H1 (cell line): ENCODE measurements at regions not wholly inside any gene's neighbourhood (a gene's known extent, or its start where the extent isn't known, plus 50 kb on each side); places are given as distances from the start of the nearest gene placed in this dataset.

Source experiments
- CTCF ChIA-PET: fragments of 300-600 bp; sonication (Branson Sonifier 250); formaldehyde crosslinking; loops from one replicate; lab custom pipeline; 2021; ENCODE audit not compliant: partially characterized antibody; lab: Charles Lee
- POLR2A ChIA-PET: fragments of 300-600 bp; sonication (Branson Sonifier 250); formaldehyde crosslinking; loops from one replicate; lab custom pipeline; 2021; ENCODE audit warnings: inconsistent platforms; ENCODE audit not compliant: partially characterized antibody; lab: Charles Lee
- DNase-seq, 2 experiments: peaks; one replicate each; pipeline versions ENCODE4 v3.0.0 to v3.0.0-alpha.2; 2010 to 2022; ENCODE audit warnings: low spot score in 2 of 2, low read depth in 1 of 2, mixed read lengths in 1 of 2
- FAIRE-seq: peaks from 2 replicates; lab custom pipeline; 2011; peaks lifted over from hg19 to GRCh38; lab: Jason Lieb, UNC
- H2AFZ ChIP-seq: 2 replicates; pipeline ENCODE4 v1.8.1; 2012; ENCODE audit warnings: low read length, inconsistent platforms
- H2AK5ac ChIP-seq: 2 replicates; pipeline ENCODE4 v1.6.1; 2013; ENCODE audit warnings: low read depth, low read length
- H2BK120ac ChIP-seq: replicated peaks from 2 replicates; pipeline ENCODE3; 2013; ENCODE audit warnings: low read depth, low read length, inconsistent platforms
- H2BK12ac ChIP-seq: 2 replicates; pipeline ENCODE4 v1.6.1; 2013; ENCODE audit warnings: low read depth, low read length
- H2BK15ac ChIP-seq: 2 replicates; pipeline ENCODE4 v1.6.1; 2013; ENCODE audit warnings: low read length
- H2BK20ac ChIP-seq: 2 replicates; pipeline ENCODE4 v1.6.1; 2013; ENCODE audit warnings: low read length
- H2BK5ac ChIP-seq: 2 replicates; pipeline ENCODE4 v1.6.1; 2013; ENCODE audit warnings: low read depth, low read length
- H3K14ac ChIP-seq: 2 replicates; pipeline ENCODE4 v1.6.1; 2013; ENCODE audit warnings: inconsistent platforms; ENCODE audit not compliant: insufficient read length
- H3K18ac ChIP-seq: 2 replicates; pipeline ENCODE4 v1.6.1; 2013; ENCODE audit warnings: low read length; ENCODE audit errors: extremely low read depth
- H3K23ac ChIP-seq: 2 replicates; pipeline ENCODE4 v1.6.1; 2013; ENCODE audit warnings: inconsistent platforms; ENCODE audit not compliant: insufficient read length
- H3K23me2 ChIP-seq: 2 replicates; pipeline ENCODE4 v1.6.1; 2013; ENCODE audit warnings: low read depth, low read length
- H3K27ac ChIP-seq: 2 replicates; pipeline ENCODE4 v1.6.1; 2011; ENCODE audit warnings: low read depth, low read length, inconsistent platforms
- H3K27me3 ChIP-seq, 4 experiments: replicated peaks in 1 of 4; 1 replicate in 1 of 4; 2 replicates in 3 of 4; pipeline versions ENCODE4 v1.6.1 to v1.8.1; 2011 to 2013; ENCODE audit warnings: low read length in 3 of 4, mild to moderate bottlenecking in 3 of 4, inconsistent platforms in 2 of 4, mixed read lengths in 2 of 4, moderate library complexity in 1 of 4; ENCODE audit not compliant: control insufficient read depth in 3 of 4, insufficient read depth in 3 of 4; ENCODE audit errors: extremely low read depth in 1 of 4
- H3K36me3 ChIP-seq, 4 experiments: 2 replicates each; pipeline versions ENCODE4 v1.6.1 to v1.8.1; 2011 to 2013; ENCODE audit warnings: mild to moderate bottlenecking in 4 of 4, low read length in 3 of 4, moderate library complexity in 2 of 4, control low read depth in 1 of 4, inconsistent platforms in 1 of 4; ENCODE audit not compliant: insufficient read depth in 4 of 4, control insufficient read depth in 2 of 4
- H3K4ac ChIP-seq: replicated peaks from 2 replicates; pipeline ENCODE3; 2013; ENCODE audit warnings: low read length, low read depth, mixed read lengths, inconsistent platforms; ENCODE audit not compliant: insufficient read length
- H3K4me1 ChIP-seq, 4 experiments: replicated peaks in 1 of 4; 1 replicate in 1 of 4; 2 replicates in 3 of 4; pipeline versions ENCODE4 v1.6.1 to v1.8.1; 2011 to 2013; ENCODE audit warnings: low read length in 3 of 4, inconsistent platforms in 2 of 4, mixed read lengths in 1 of 4; ENCODE audit not compliant: insufficient read depth in 4 of 4, control insufficient read depth in 3 of 4
- H3K4me2 ChIP-seq, 2 experiments: 2 replicates each; pipeline versions ENCODE4 v1.6.1 to v1.8.1; 2011 to 2013; ENCODE audit warnings: low read depth in 2 of 2, low read length in 2 of 2, control low read depth in 1 of 2, inconsistent platforms in 1 of 2, mild to moderate bottlenecking in 1 of 2; ENCODE audit not compliant: insufficient read depth in 1 of 2
- H3K4me3 ChIP-seq, 4 experiments: fragments of 200-600, 300-600 bp in 1 of 4; sonication (generic), shearing (Covaris generic), sonication (Bioruptor Twin) in 1 of 4; 2 replicates each; pipeline versions ENCODE4 v1.5.1 to v1.8.1; 2011 to 2016; ENCODE audit warnings: low read length in 4 of 4, low read depth in 3 of 4, control low read depth in 2 of 4, inconsistent platforms in 2 of 4, mild to moderate bottlenecking in 2 of 4, mixed read lengths in 1 of 4, moderate library complexity in 1 of 4; ENCODE audit not compliant: insufficient read depth in 2 of 4; ENCODE audit errors: extremely low read depth in 1 of 4
- H3K56ac ChIP-seq: replicated peaks from 2 replicates; pipeline ENCODE3; 2013; ENCODE audit warnings: low read depth, mild to moderate bottlenecking, mixed read lengths, low read length, inconsistent platforms; ENCODE audit not compliant: insufficient read length
- H3K79me1 ChIP-seq: 2 replicates; pipeline ENCODE4 v1.6.1; 2013; ENCODE audit warnings: low read depth, low read length, control low read depth
- H3K79me2 ChIP-seq, 2 experiments: 2 replicates each; pipeline versions ENCODE4 v1.6.1 to v1.8.1; 2012 to 2013; ENCODE audit warnings: low read length in 2 of 2, mild to moderate bottlenecking in 2 of 2, inconsistent platforms in 1 of 2; ENCODE audit not compliant: insufficient read depth in 2 of 2, control insufficient read depth in 1 of 2
- H3K9ac ChIP-seq, 4 experiments: replicated peaks in 1 of 4; 1 replicate in 1 of 4; 2 replicates in 3 of 4; pipeline versions ENCODE4 v1.6.1 to v1.8.1; 2011 to 2013; ENCODE audit warnings: low read depth in 3 of 4, low read length in 3 of 4, control low read depth in 2 of 4, mild to moderate bottlenecking in 2 of 4, moderate library complexity in 2 of 4, inconsistent platforms in 1 of 4; ENCODE audit errors: extremely low read depth in 1 of 4
- H3K9me3 ChIP-seq, 2 experiments: 2 replicates each; pipeline versions ENCODE4 v1.6.1 to v1.8.1; 2012 to 2013; ENCODE audit warnings: mild to moderate bottlenecking in 2 of 2, moderate library complexity in 2 of 2, control low read depth in 1 of 2, inconsistent platforms in 1 of 2, low read depth in 1 of 2, low read length in 1 of 2, mixed read lengths in 1 of 2; ENCODE audit not compliant: insufficient read depth in 2 of 2
- H4K20me1 ChIP-seq, 2 experiments: replicated peaks in 1 of 2; 2 replicates each; pipeline versions ENCODE3 to v1.8.1; 2011 to 2013; ENCODE audit warnings: inconsistent platforms in 2 of 2, low read length in 2 of 2, mild to moderate bottlenecking in 1 of 2; ENCODE audit not compliant: insufficient read depth in 2 of 2, control insufficient read depth in 1 of 2
- H4K5ac ChIP-seq: 2 replicates; pipeline ENCODE4 v1.6.1; 2013; ENCODE audit warnings: low read length, low read depth, mixed read lengths, inconsistent platforms; ENCODE audit not compliant: insufficient read length
- H4K8ac ChIP-seq: 2 replicates; pipeline ENCODE4 v1.8.0; 2013; ENCODE audit warnings: mild to moderate bottlenecking, moderate library complexity, low read length, inconsistent platforms; ENCODE audit not compliant: insufficient read depth; ENCODE audit errors: extremely low read depth
- H4K91ac ChIP-seq: replicated peaks from 2 replicates; pipeline ENCODE3; 2013; ENCODE audit warnings: low read length, mixed read lengths, inconsistent platforms; ENCODE audit not compliant: insufficient read length
- BACH1 ChIP-seq: IDR thresholded peaks from 2 replicates; pipeline ENCODE4 v1.6.1; 2012; ENCODE audit warnings: low read length, improper control_type of control experiment
- BRCA1 ChIP-seq: IDR thresholded peaks from 2 replicates; pipeline ENCODE4 v1.6.1; 2012; ENCODE audit warnings: low read depth, low read length, improper control_type of control experiment
- EGR1 ChIP-seq: IDR thresholded peaks from 2 replicates; pipeline ENCODE4 v1.6.1; 2011; ENCODE audit warnings: low read depth, low read length, borderline replicate concordance
- EZH2 ChIP-seq: fragments of 200-600 bp; sonication (generic); IDR thresholded peaks from 2 replicates; pipeline ENCODE4 v1.7.1; 2012; ENCODE audit warnings: low read depth, mild to moderate bottlenecking, moderate library complexity, low read length, inconsistent platforms; ENCODE audit not compliant: severe bottlenecking
- PHF8 ChIP-seq: fragments of 200-600 bp; sonication (generic); conservative IDR thresholded peaks from 2 replicates; pipeline ENCODE4 v1.7.1; 2012; ENCODE audit warnings: low read depth, mild to moderate bottlenecking, inconsistent platforms, low read length, moderate library complexity
- POLR2A ChIP-seq, 2 experiments: IDR thresholded peaks; 1 replicate in 1 of 2; 2 replicates in 1 of 2; pipeline ENCODE4 v1.6.1; 2011; ENCODE audit warnings: low read depth in 2 of 2, low read length in 2 of 2, mild to moderate bottlenecking in 2 of 2; ENCODE audit errors: control extremely low read depth in 1 of 2
- POU5F1 ChIP-seq: IDR thresholded peaks from 2 replicates; pipeline ENCODE4 v1.6.1; 2011; ENCODE audit warnings: low read depth, mild to moderate bottlenecking, low read length, moderate library complexity
- SIN3A ChIP-seq, 2 experiments: IDR thresholded peaks in 1 of 2; conservative IDR thresholded peaks in 1 of 2; 2 replicates each; pipeline ENCODE4 v1.6.1; 2011 to 2012; ENCODE audit warnings: low read length in 2 of 2, improper control_type of control experiment in 1 of 2, low read depth in 1 of 2, mild to moderate bottlenecking in 1 of 2
- SIX5 ChIP-seq: IDR thresholded peaks from 2 replicates; pipeline ENCODE4 v1.6.1; 2011; ENCODE audit warnings: mild to moderate bottlenecking, low read depth, low read length
- SP1 ChIP-seq: IDR thresholded peaks from 2 replicates; pipeline ENCODE4 v1.6.1; 2011; ENCODE audit warnings: low read depth, low read length
- SRF ChIP-seq: IDR thresholded peaks from 2 replicates; pipeline ENCODE4 v1.6.1; 2011; ENCODE audit warnings: mild to moderate bottlenecking, low read depth, low read length, moderate library complexity
- ZNF274 ChIP-seq: IDR thresholded peaks from 2 replicates; pipeline ENCODE4 v1.7.0; 2012; ENCODE audit warnings: low read length, borderline replicate concordance; ENCODE audit errors: extremely low read depth
- WGBS, 2 experiments: shearing (Covaris generic) in 1 of 2; methylation state at CpG; one replicate each; pipeline versions ENCODE4 v1.1.6 to v1.1.7; 2013 to 2015; ENCODE audit warnings: low lambda C conversion rate in 2 of 2, mixed read lengths in 2 of 2, inconsistent platforms in 1 of 2, low coverage in 1 of 2, missing lambda C conversion rate in 1 of 2; ENCODE audit not compliant: insufficient replicate concordance in 2 of 2, insufficient coverage in 1 of 2, insufficient read length in 1 of 2; ENCODE audit errors: extremely low coverage in 1 of 2, missing lambda C conversion rate in 1 of 2; 5-methylcytosine and 5-hydroxymethylcytosine counted together

- no peaks in the 10 kb centered on the region for H3K27me3 ChIP-seq
- H4K20me1 ChIP-seq, result no peaks in the 10 kb centered on the region
- CTCF ChIA-PET, result interaction anchor here (0.7 kb wide), 1 partner anchor 405 kb away, joined by 3 read pairs; no protein-coding TSS in a partner anchor
- H2BK5ac ChIP-seq, result no peak overlapping the region
- no peaks in the 10 kb centered on the region for H3K9me3 ChIP-seq
- no peak overlapping the region for H2BK120ac ChIP-seq
- no peaks in the 10 kb centered on the region for H3K79me2 ChIP-seq
- H3K4me3 ChIP-seq, result no peak overlapping the region
- no peak overlapping the region for H4K91ac ChIP-seq
- no peak for FAIRE-seq
- H2BK15ac ChIP-seq, result no peak overlapping the region
- no peaks in the 10 kb centered on the region for H3K23me2 ChIP-seq
- 77% methylated on average over 3 of the region's 3 CpGs; no CpG with 5 or more reads in 1 of the 2 experiments for WGBS, 2 experiments
- H3K56ac ChIP-seq, result no peak overlapping the region
- H3K23ac ChIP-seq, result no peak overlapping the region
- H2AK5ac ChIP-seq, result no peak overlapping the region
- no peak overlapping the region for H4K5ac ChIP-seq
- H3K36me3 ChIP-seq, result no peaks in the 10 kb centered on the region
- no peak overlapping the region for H3K27ac ChIP-seq
- H4K8ac ChIP-seq, result no peak overlapping the region
- peak overlapping the region in 1 of 4 experiments; percentile 38; a peak in 1 of 7 replicates for H3K9ac ChIP-seq
- H3K4me1 ChIP-seq, result no peaks in the 10 kb centered on the region
- no peak overlapping the region for H2BK12ac ChIP-seq
- no peak for DNase-seq
- no peak overlapping the region for H3K18ac ChIP-seq
- 0 out of 2 replicates have a peak overlapping the region, but pooled peaks have one; percentile 8 for H2AFZ ChIP-seq
- POLR2A ChIA-PET, result no interaction called here
- H2BK20ac ChIP-seq, result no peak overlapping the region
- H3K4me2 ChIP-seq, result no peak overlapping the region
- no peak overlapping the region for H3K14ac ChIP-seq
- no peak overlapping the region for H3K4ac ChIP-seq
- no peaks in the 10 kb centered on the region for H3K79me1 ChIP-seq
- TF ChIP-seq PHF8, result no peak
- no peak for TF ChIP-seq SIN3A (conservative IDR thresholded peaks at IDR 0.05 in 1 of 2, IDR thresholded peaks at IDR 0.05 in 1 of 2; ENCODE audit: low read depth in 1 of 2, low read length in 2 of 2)
- no peak for TF ChIP-seq SRF
- TF ChIP-seq BACH1, result no peak
- no peak for TF ChIP-seq ZNF274
- no peak for TF ChIP-seq EGR1
- TF ChIP-seq POU5F1, result no peak
- TF ChIP-seq POLR2A (IDR thresholded peaks at IDR 0.05; ENCODE audit: control extremely low read depth in 1 of 2, low read depth in 2 of 2, low read length in 2 of 2), result no peak
- no peak for TF ChIP-seq SIX5
- TF ChIP-seq SP1, result no peak
- TF ChIP-seq EZH2, result no peak
- no peak for TF ChIP-seq BRCA1
Observed at GRCh38 chr2:41294331-41294730, 753.5 kb upstream of the PKDCC start.
